ENCODE measurements at regions not wholly inside any gene's neighbourhood (a gene's known extent, or its start where the extent isn't known, plus 50 kb on each side); places are given as distances from the start of the nearest gene placed in this dataset.

- TF ChIP-seq CTCF (IDR thresholded peaks at IDR 0.05) (no peak), EZH2 (IDR thresholded peaks at IDR 0.05) (no peak)
Observed at GRCh38 chrX:81412428-81412827, 210.5 kb downstream of the SH3BGRL start.

Measured in neural progenitor cell (in vitro differentiated cells).